Memory B cell (primary cell): ENCODE measurements at regions not wholly inside any gene's neighbourhood (a gene's known extent, or its start where the extent isn't known, plus 50 kb on each side); places are given as distances from the start of the nearest gene placed in this dataset.

Experiments used
- ATAC-seq: fragments of 150-1000 bp; cut with Tn5 transposase; 2 replicates; pipeline ENCODE4 v1.10.0; 2021; ENCODE audit warnings: low read depth, mild to moderate bottlenecking, moderate library complexity
- DNase-seq, 2 donors: peaks; one replicate each; pipeline ENCODE4 v3.0.0; 2022; ENCODE audit warnings: low spot score in 2 of 2
- H3K27ac Mint-ChIP-seq: one replicate; pipeline ENCODE4 v1.8.0; 2022; ENCODE audit warnings: mild to moderate bottlenecking, moderate library complexity, mixed read lengths
- H3K27me3 Mint-ChIP-seq: one replicate; pipeline ENCODE4 v1.8.0; 2022; ENCODE audit warnings: mixed read lengths
- H3K36me3 Mint-ChIP-seq: one replicate; pipeline ENCODE4 v1.8.0; 2022; ENCODE audit warnings: mild to moderate bottlenecking, mixed read lengths
- H3K4me1 Mint-ChIP-seq: one replicate; pipeline ENCODE4 v1.8.0; 2022; ENCODE audit warnings: mixed read lengths
- H3K4me3 Mint-ChIP-seq: one replicate; pipeline ENCODE4 v1.8.0; 2022; ENCODE audit warnings: mild to moderate bottlenecking, moderate library complexity, mixed read lengths
- H3K9me3 Mint-ChIP-seq: one replicate; pipeline ENCODE4 v1.8.0; 2022; ENCODE audit warnings: mixed read lengths

- ATAC-seq = no peak
- Mint-ChIP-seq H3K36me3 (no peaks in the 10 kb centered on the region), H3K4me1 (no peaks in the 10 kb centered on the region), H3K9me3 (no peaks in the 10 kb centered on the region), H3K27ac (no peak overlapping the region), H3K4me3 (no peak overlapping the region), H3K27me3 (no peaks in the 10 kb centered on the region)
- no peak for DNase-seq
These were observed 120.0 kb upstream of the GADL1 start for GRCh38 chr3:31014317-31015040.

- H3K27me3 Mint-ChIP-seq = no peaks in the 10 kb centered on the region
- H3K4me3 Mint-ChIP-seq = no peak overlapping the region
- H3K27ac Mint-ChIP-seq = no peak overlapping the region
- no peak for ATAC-seq
- no peaks in the 10 kb centered on the region for H3K4me1 Mint-ChIP-seq
- no peaks in the 10 kb centered on the region for H3K36me3 Mint-ChIP-seq
- no peaks in the 10 kb centered on the region for H3K9me3 Mint-ChIP-seq
- no peak for DNase-seq
These were observed 121.7 kb upstream of the GADL1 start for GRCh38 chr3:31016196-31016595.

- H3K27me3 Mint-ChIP-seq = no peaks in the 10 kb centered on the region
- no peaks in the 10 kb centered on the region for H3K9me3 Mint-ChIP-seq
- ATAC-seq (no peak), DNase-seq (no peak)
- no peaks in the 10 kb centered on the region for H3K4me1 Mint-ChIP-seq
- H3K4me3 Mint-ChIP-seq = no peak overlapping the region
- no peaks in the 10 kb centered on the region for H3K36me3 Mint-ChIP-seq
- no peak overlapping the region for H3K27ac Mint-ChIP-seq
These were observed 128.3 kb upstream of the GADL1 start for GRCh38 chr3:31022716-31023115.

- H3K27me3 Mint-ChIP-seq = no peaks in the 10 kb centered on the region
- DNase-seq = no peak
- no peak overlapping the region for H3K27ac Mint-ChIP-seq
- no peak for ATAC-seq
- H3K36me3 Mint-ChIP-seq = no peaks in the 10 kb centered on the region
- no peaks in the 10 kb centered on the region for H3K9me3 Mint-ChIP-seq
- H3K4me3 Mint-ChIP-seq = no peak overlapping the region
- no peaks in the 10 kb centered on the region for H3K4me1 Mint-ChIP-seq
These were observed 131.1 kb upstream of the GADL1 start for GRCh38 chr3:31025541-31025940.

GRCh38 chr3:31027191-31027761 is 132.8 kb upstream of the GADL1 start:
- Mint-ChIP-seq H3K27me3 (no peaks in the 10 kb centered on the region), H3K27ac (no peak overlapping the region), H3K36me3 (no peaks in the 10 kb centered on the region), H3K9me3 (no peaks in the 10 kb centered on the region), H3K4me3 (no peak overlapping the region), H3K4me1 (no peaks in the 10 kb centered on the region)
- ATAC-seq (no peak), DNase-seq (no peak)

GRCh38 chr3:31027914-31028313 is 133.5 kb upstream of the GADL1 start:
- ATAC-seq (no peak), DNase-seq (no peak)
- H3K36me3 Mint-ChIP-seq = no peaks in the 10 kb centered on the region
- H3K27ac Mint-ChIP-seq = no peak overlapping the region
- H3K9me3 Mint-ChIP-seq = no peaks in the 10 kb centered on the region
- H3K27me3 Mint-ChIP-seq = no peaks in the 10 kb centered on the region
- no peaks in the 10 kb centered on the region for H3K4me1 Mint-ChIP-seq
- no peak overlapping the region for H3K4me3 Mint-ChIP-seq

GRCh38 chr3:31028766-31029165 is 134.3 kb upstream of the GADL1 start:
- Mint-ChIP-seq H3K27me3 (no peaks in the 10 kb centered on the region), H3K27ac (no peak overlapping the region), H3K9me3 (no peaks in the 10 kb centered on the region), H3K4me1 (no peaks in the 10 kb centered on the region), H3K36me3 (no peaks in the 10 kb centered on the region), H3K4me3 (no peak overlapping the region)
- no peak for ATAC-seq
- DNase-seq = no peak

GRCh38 chr3:31029706-31030105 is 135.2 kb upstream of the GADL1 start:
- Mint-ChIP-seq H3K36me3 (no peaks in the 10 kb centered on the region), H3K4me1 (no peaks in the 10 kb centered on the region), H3K9me3 (no peaks in the 10 kb centered on the region), H3K27me3 (no peaks in the 10 kb centered on the region), H3K4me3 (no peak overlapping the region), H3K27ac (no peak overlapping the region)
- ATAC-seq = no peak
- no peak for DNase-seq

GRCh38 chr3:31035681-31036080 is 141.2 kb upstream of the GADL1 start:
- DNase-seq = no peak
- H3K27ac Mint-ChIP-seq = no peak overlapping the region
- no peaks in the 10 kb centered on the region for H3K9me3 Mint-ChIP-seq
- H3K27me3 Mint-ChIP-seq = peaks cover 7% of the 10 kb centered on the region
- ATAC-seq = no peak
- no peaks in the 10 kb centered on the region for H3K36me3 Mint-ChIP-seq
- H3K4me3 Mint-ChIP-seq = no peak overlapping the region
- no peaks in the 10 kb centered on the region for H3K4me1 Mint-ChIP-seq

- no peak for DNase-seq
- H3K27ac Mint-ChIP-seq = no peak overlapping the region
- H3K27me3 Mint-ChIP-seq = peaks cover 9% of the 10 kb centered on the region
- no peak overlapping the region for H3K4me3 Mint-ChIP-seq
- no peaks in the 10 kb centered on the region for H3K36me3 Mint-ChIP-seq
- H3K4me1 Mint-ChIP-seq = no peaks in the 10 kb centered on the region
- ATAC-seq = no peak
- peaks cover 4% of the 10 kb centered on the region for H3K9me3 Mint-ChIP-seq
These were observed 143.8 kb upstream of the GADL1 start for GRCh38 chr3:31038086-31038739.

- H3K4me1 Mint-ChIP-seq = no peaks in the 10 kb centered on the region
- peaks cover 6% of the 10 kb centered on the region for H3K9me3 Mint-ChIP-seq
- no peak overlapping the region for H3K4me3 Mint-ChIP-seq
- DNase-seq = no peak
- peaks cover 9% of the 10 kb centered on the region for H3K27me3 Mint-ChIP-seq
- no peak for ATAC-seq
- H3K36me3 Mint-ChIP-seq = peaks cover 1% of the 10 kb centered on the region
- no peak overlapping the region for H3K27ac Mint-ChIP-seq
These were observed 144.7 kb upstream of the GADL1 start for GRCh38 chr3:31039145-31039544.

- no peak for DNase-seq
- no peak for ATAC-seq
- Mint-ChIP-seq H3K4me1 (no peaks in the 10 kb centered on the region), H3K27me3 (peaks cover 4% of the 10 kb centered on the region), H3K9me3 (peaks cover 6% of the 10 kb centered on the region), H3K4me3 (no peak overlapping the region), H3K27ac (no peak overlapping the region), H3K36me3 (peaks cover 1% of the 10 kb centered on the region)
These were observed 146.9 kb upstream of the GADL1 start for GRCh38 chr3:31041161-31041978.

- Mint-ChIP-seq H3K9me3 (peaks cover 6% of the 10 kb centered on the region), H3K4me1 (no peaks in the 10 kb centered on the region), H3K27me3 (peaks cover 6% of the 10 kb centered on the region), H3K27ac (no peak overlapping the region), H3K36me3 (peaks cover 1% of the 10 kb centered on the region), H3K4me3 (no peak overlapping the region)
- no peak for DNase-seq
- ATAC-seq = no peak
These were observed 148.8 kb upstream of the GADL1 start for GRCh38 chr3:31043184-31043819.

- Mint-ChIP-seq H3K27ac (no peak overlapping the region), H3K4me1 (no peaks in the 10 kb centered on the region), H3K4me3 (no peak overlapping the region), H3K36me3 (peaks cover 1% of the 10 kb centered on the region), H3K27me3 (peaks cover 4% of the 10 kb centered on the region), H3K9me3 (peaks cover 7% of the 10 kb centered on the region)
- no peak for DNase-seq
- no peak for ATAC-seq
These were observed 153.2 kb upstream of the GADL1 start for GRCh38 chr3:31047673-31048072.
